ENCODE measurements at regions not wholly inside any gene's neighbourhood (a gene's known extent, or its start where the extent isn't known, plus 50 kb on each side); places are given as distances from the start of the nearest gene placed in this dataset.

- no peak for TF ChIP-seq ZNF462 (CRISPR knock-in tag; IDR thresholded peaks at IDR 0.05)
- no peak for TF ChIP-seq EZH2 (IDR thresholded peaks at IDR 0.05; ENCODE audit: low read depth, unreplicated experiment)
- TF ChIP-seq NANOG (IDR thresholded peaks at IDR 0.05; ENCODE audit: borderline replicate concordance) = no peak
- TF ChIP-seq EZH2phosphoT487 (IDR thresholded peaks at IDR 0.05; ENCODE audit: unreplicated experiment) = no peak
- no peak for TF ChIP-seq STAT1 (IDR thresholded peaks at IDR 0.05; ENCODE audit: unreplicated experiment)
- no peak for TF ChIP-seq REST (IDR thresholded peaks at IDR 0.05; ENCODE audit: unreplicated experiment)
- TF ChIP-seq CTCF (conservative IDR thresholded peaks at IDR 0.05; ENCODE audit: low read depth in 2 of 2) = no peak
- TF ChIP-seq JUNB (IDR thresholded peaks at IDR 0.05; ENCODE audit: unreplicated experiment) = no peak
- no peak for TF ChIP-seq CREB1 (CRISPR knock-in tag; IDR thresholded peaks at IDR 0.05; ENCODE audit: low read depth)
- TF ChIP-seq ZNF331 (CRISPR knock-in tag; IDR thresholded peaks at IDR 0.05; ENCODE audit: low read depth) = no peak
Observed at GRCh38 chr2:11027195-11027594, 115.5 kb downstream of the KCNF1 start (continued).

All from GM23338 (cell line).